ENCODE measurements at regions not wholly inside any gene's neighbourhood (a gene's known extent, or its start where the extent isn't known, plus 50 kb on each side); places are given as distances from the start of the nearest gene placed in this dataset.

GRCh38 chr12:13596714-13597113 is 384.7 kb downstream of the GRIN2B start:
- DNase-seq, result no peak
- Histone ChIP-seq H3K36me3 (replicated peaks; ENCODE audit: insufficient read depth, low read length) (no peaks in the 10 kb centered on the region), H3K9me2 (replicated peaks; ENCODE audit: insufficient read depth, low read length) (no peaks in the 10 kb centered on the region), H3K9me3 (replicated peaks; ENCODE audit: insufficient read depth, low read length) (no peaks in the 10 kb centered on the region), H3K4me2 (ENCODE audit: low read depth, low read length) (no peak overlapping the region), H3F3A (ENCODE audit: insufficient read depth, low read length) (no peaks in the 10 kb centered on the region), H3K27ac (ENCODE audit: low read length) (no peak overlapping the region), H3K79me2 (ENCODE audit: low read length) (no peaks in the 10 kb centered on the region), H3K4me3 (ENCODE audit: low read length) (no peak overlapping the region), H2AFZ (ENCODE audit: low read length) (no peak overlapping the region), H4K20me1 (ENCODE audit: insufficient read depth, low read length) (no peaks in the 10 kb centered on the region), H3K27me3 (replicated peaks; ENCODE audit: insufficient read depth, low read length) (no peaks in the 10 kb centered on the region), H3K9ac (ENCODE audit: low read length) (no peak overlapping the region), H3K4me1 (ENCODE audit: low read length) (no peaks in the 10 kb centered on the region)
- no peak for TF ChIP-seq EZH2phosphoT487 (IDR thresholded peaks at IDR 0.05; ENCODE audit: low read length)
- no peak for TF ChIP-seq CTCF (IDR thresholded peaks at IDR 0.05; ENCODE audit: low read length)
- no peak for TF ChIP-seq EZH2 (optimal IDR thresholded peaks at IDR 0.05; ENCODE audit: low read depth, low read length)

- Histone ChIP-seq H3K4me2 (ENCODE audit: low read depth, low read length) (no peak overlapping the region), H3K9me2 (replicated peaks; ENCODE audit: insufficient read depth, low read length) (no peaks in the 10 kb centered on the region), H3K9me3 (replicated peaks; ENCODE audit: insufficient read depth, low read length) (no peaks in the 10 kb centered on the region), H3K27ac (ENCODE audit: low read length) (no peak overlapping the region), H3K4me1 (ENCODE audit: low read length) (no peaks in the 10 kb centered on the region), H3K79me2 (ENCODE audit: low read length) (no peaks in the 10 kb centered on the region), H2AFZ (ENCODE audit: low read length) (no peak overlapping the region), H3K36me3 (replicated peaks; ENCODE audit: insufficient read depth, low read length) (no peaks in the 10 kb centered on the region), H3F3A (ENCODE audit: insufficient read depth, low read length) (no peaks in the 10 kb centered on the region), H3K4me3 (ENCODE audit: low read length) (no peak overlapping the region), H3K9ac (ENCODE audit: low read length) (no peak overlapping the region), H3K27me3 (replicated peaks; ENCODE audit: insufficient read depth, low read length) (no peaks in the 10 kb centered on the region), H4K20me1 (ENCODE audit: insufficient read depth, low read length) (no peaks in the 10 kb centered on the region)
- no peak for TF ChIP-seq EZH2 (optimal IDR thresholded peaks at IDR 0.05; ENCODE audit: low read depth, low read length)
- no peak for TF ChIP-seq CTCF (IDR thresholded peaks at IDR 0.05; ENCODE audit: low read length)
- no peak for TF ChIP-seq EZH2phosphoT487 (IDR thresholded peaks at IDR 0.05; ENCODE audit: low read length)
- DNase-seq, result no peak
Observed at GRCh38 chr12:13595536-13596443, 385.6 kb downstream of the GRIN2B start.

- Histone ChIP-seq H3K9ac (ENCODE audit: low read length) (no peak overlapping the region), H3K9me2 (replicated peaks; ENCODE audit: insufficient read depth, low read length) (no peaks in the 10 kb centered on the region), H3K27ac (ENCODE audit: low read length) (no peak overlapping the region), H3K9me3 (replicated peaks; ENCODE audit: insufficient read depth, low read length) (no peaks in the 10 kb centered on the region), H4K20me1 (ENCODE audit: insufficient read depth, low read length) (no peaks in the 10 kb centered on the region), H3K79me2 (ENCODE audit: low read length) (no peaks in the 10 kb centered on the region), H3K4me1 (ENCODE audit: low read length) (no peaks in the 10 kb centered on the region), H2AFZ (ENCODE audit: low read length) (no peak overlapping the region), H3K36me3 (replicated peaks; ENCODE audit: insufficient read depth, low read length) (no peaks in the 10 kb centered on the region), H3K4me3 (ENCODE audit: low read length) (no peak overlapping the region), H3K4me2 (ENCODE audit: low read depth, low read length) (no peak overlapping the region), H3K27me3 (replicated peaks; ENCODE audit: insufficient read depth, low read length) (no peaks in the 10 kb centered on the region), H3F3A (ENCODE audit: insufficient read depth, low read length) (no peaks in the 10 kb centered on the region)
- no peak for TF ChIP-seq EZH2phosphoT487 (IDR thresholded peaks at IDR 0.05; ENCODE audit: low read length)
- TF ChIP-seq CTCF (IDR thresholded peaks at IDR 0.05; ENCODE audit: low read length), result no peak
- no peak for TF ChIP-seq EZH2 (optimal IDR thresholded peaks at IDR 0.05; ENCODE audit: low read depth, low read length)
- DNase-seq, result no peak
Observed at GRCh38 chr12:13594731-13595514, 386.5 kb downstream of the GRIN2B start.

Measured in MM.1S (cell line).